Liver (tissue), 8 donors: ENCODE measurements at regions not wholly inside any gene's neighbourhood (a gene's known extent, or its start where the extent isn't known, plus 50 kb on each side); places are given as distances from the start of the nearest gene placed in this dataset.
"Not testable (repeated sequence)": the region's sequence is repeated elsewhere in the genome, so short reads cannot be mapped to it uniquely, and the experiment has no call there.

Source experiments
- DNase-seq: peaks from one replicate; pipeline ENCODE4 v3.0.0-alpha.2; 2017; ENCODE audit warnings: low spot score
- H3K27ac ChIP-seq, 2 donors: one replicate each; pipeline ENCODE4 v1.7.0; 2013; ENCODE audit warnings: inconsistent platforms in 2 of 2, low read length in 2 of 2, control low read depth in 1 of 2, low read depth in 1 of 2, mild to moderate bottlenecking in 1 of 2
- H3K27me3 ChIP-seq, 4 donors: one replicate each; pipeline versions ENCODE4 v1.6.1 to v1.7.0; 2013; ENCODE audit warnings: low read length in 3 of 4, inconsistent platforms in 1 of 4, mild to moderate bottlenecking in 1 of 4, moderate library complexity in 1 of 4; ENCODE audit not compliant: control insufficient read depth in 4 of 4, insufficient read depth in 4 of 4
- H3K36me3 ChIP-seq, 4 donors: one replicate each; pipeline versions ENCODE4 v1.6.1 to v1.7.0; 2013; ENCODE audit warnings: low read length in 3 of 4, mild to moderate bottlenecking in 3 of 4, low read depth in 1 of 4, moderate library complexity in 1 of 4; ENCODE audit not compliant: control insufficient read depth in 4 of 4, insufficient read depth in 3 of 4
- H3K4me1 ChIP-seq, 4 donors: one replicate each; pipeline versions ENCODE4 v1.6.1 to v1.7.0; 2013; ENCODE audit warnings: low read length in 3 of 4, mild to moderate bottlenecking in 3 of 4, moderate library complexity in 1 of 4; ENCODE audit not compliant: control insufficient read depth in 4 of 4, insufficient read depth in 4 of 4
- H3K4me3 ChIP-seq, 3 donors: one replicate each; pipeline versions ENCODE4 v1.6.1 to v1.7.0; 2013; ENCODE audit warnings: low read length in 3 of 3, control low read depth in 1 of 3, low read depth in 1 of 3, mild to moderate bottlenecking in 1 of 3
- H3K9ac ChIP-seq, 2 donors: one replicate each; pipeline ENCODE4 v1.7.0; 2013; ENCODE audit warnings: low read length in 2 of 2, mild to moderate bottlenecking in 2 of 2, moderate library complexity in 2 of 2, control low read depth in 1 of 2, low read depth in 1 of 2
- H3K9me3 ChIP-seq, 4 donors: one replicate each; pipeline versions ENCODE4 v1.6.1 to v1.7.0; 2013; ENCODE audit warnings: low read length in 3 of 4; ENCODE audit not compliant: control insufficient read depth in 4 of 4
- ATF3 ChIP-seq: IDR thresholded peaks from 2 replicates; pipeline ENCODE4 v1.6.1; 2016; ENCODE audit warnings: antibody characterized with exemption
- CTCF ChIP-seq: fragments of 150-350 bp; IDR thresholded peaks from 2 replicates; pipeline ENCODE4 v1.5.1; 2017; ENCODE audit warnings: improper control_type of control experiment, low read depth, low read length; ENCODE audit not compliant: missing input control
- EGR1 ChIP-seq, 2 donors: IDR thresholded peaks; 2 replicates each; pipeline ENCODE4 v1.6.1; 2016 to 2018; ENCODE audit warnings: antibody characterized with exemption in 2 of 2, low read depth in 2 of 2
- FOXA1 ChIP-seq: IDR thresholded peaks from 2 replicates; pipeline ENCODE4 v1.6.1; 2016; ENCODE audit warnings: antibody characterized with exemption
- FOXA2 ChIP-seq: IDR thresholded peaks from 2 replicates; pipeline ENCODE4 v1.6.1; 2016; ENCODE audit warnings: antibody characterized with exemption
- GABPA ChIP-seq, 2 donors: IDR thresholded peaks in 1 of 2; conservative IDR thresholded peaks in 1 of 2; 2 replicates each; pipeline ENCODE4 v1.6.1; 2016; ENCODE audit warnings: antibody characterized with exemption in 2 of 2, mild to moderate bottlenecking in 1 of 2, moderate library complexity in 1 of 2
- HNF4A ChIP-seq, 2 donors: conservative IDR thresholded peaks; 2 replicates each; pipeline ENCODE4 v1.6.1; 2016; ENCODE audit warnings: antibody characterized with exemption in 2 of 2, mild to moderate bottlenecking in 2 of 2
- HNF4G ChIP-seq: IDR thresholded peaks from 2 replicates; pipeline ENCODE4 v1.6.1; 2016; ENCODE audit warnings: antibody characterized with exemption
- JUND ChIP-seq, 2 donors: IDR thresholded peaks; 2 replicates each; pipeline ENCODE4 v1.6.1; 2016; ENCODE audit warnings: antibody characterized with exemption in 2 of 2
- MAX ChIP-seq: IDR thresholded peaks from 2 replicates; pipeline ENCODE4 v1.6.1; 2016; ENCODE audit warnings: antibody characterized with exemption
- NR2F2 ChIP-seq: IDR thresholded peaks from 2 replicates; pipeline ENCODE4 v1.6.1; 2016; ENCODE audit warnings: antibody characterized with exemption
- RAD21 ChIP-seq, 2 donors: IDR thresholded peaks; 2 replicates each; pipeline ENCODE4 v1.6.1; 2016; ENCODE audit warnings: antibody characterized with exemption in 2 of 2, mild to moderate bottlenecking in 2 of 2
- RXRA ChIP-seq, 2 donors: IDR thresholded peaks; 2 replicates each; pipeline ENCODE4 v1.6.1; 2017 to 2018; ENCODE audit warnings: antibody characterized with exemption in 2 of 2, mild to moderate bottlenecking in 1 of 2
- SP1 ChIP-seq: IDR thresholded peaks from 2 replicates; pipeline ENCODE4 v1.6.1; 2018; ENCODE audit warnings: antibody characterized with exemption, mild to moderate bottlenecking
- TAF1 ChIP-seq: conservative IDR thresholded peaks from 2 replicates; pipeline ENCODE4 v1.6.1; 2016; ENCODE audit warnings: antibody characterized with exemption, mild to moderate bottlenecking
- YY1 ChIP-seq: IDR thresholded peaks from 2 replicates; pipeline ENCODE4 v1.6.1; 2016; ENCODE audit warnings: antibody characterized with exemption, mild to moderate bottlenecking
- WGBS: extraction: QIAGEN DNeasy Blood & Tissue Kit; methylation state at CpG from one replicate; pipeline ENCODE4 v1.1.7; 2013; 5-methylcytosine and 5-hydroxymethylcytosine counted together
- TF ChIP-seq, protein P1 (sequence below): IDR thresholded peaks from 2 replicates; pipeline ENCODE4 v1.6.1; 2016; ENCODE audit warnings: antibody characterized with exemption, mild to moderate bottlenecking
- TF ChIP-seq, protein P2 (sequence below): IDR thresholded peaks from 2 replicates; pipeline ENCODE4 v1.6.1; 2016; ENCODE audit warnings: antibody characterized with exemption
- donor health status: healthy.
- donor health status: healthy.
- donor health status: healthy.
- donor health status: healthy.
- donor health status: healthy.

DNA sequence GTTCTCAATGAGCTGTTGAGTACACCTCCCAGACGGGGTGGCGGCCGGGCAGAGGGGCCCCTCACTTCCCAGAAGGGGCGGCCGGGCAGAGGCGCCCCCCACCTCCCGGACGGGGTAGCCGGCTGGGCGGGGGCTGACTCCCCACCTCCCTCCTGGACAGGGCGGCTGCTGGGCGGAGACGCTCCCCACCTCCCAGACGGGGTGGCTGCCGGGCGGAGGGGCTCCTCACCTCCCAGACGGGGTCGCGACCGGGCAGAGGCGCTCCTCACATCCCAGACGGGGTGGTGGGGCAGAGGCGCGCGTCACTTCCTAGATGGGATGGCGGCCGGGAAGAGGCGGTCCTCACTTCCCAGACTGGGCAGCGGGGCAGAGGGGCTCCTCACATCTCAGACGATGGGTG is 86.5 kb upstream of the STOX2 start:
- not testable (repeated sequence) for H3K9ac ChIP-seq, H3K27me3 ChIP-seq, H3K4me1 ChIP-seq, H3K36me3 ChIP-seq, H3K4me3 ChIP-seq, DNase-seq, H3K9me3 ChIP-seq, H3K27ac ChIP-seq
- 97% methylated on average over 30 of the region's 30 CpGs for WGBS

DNA sequence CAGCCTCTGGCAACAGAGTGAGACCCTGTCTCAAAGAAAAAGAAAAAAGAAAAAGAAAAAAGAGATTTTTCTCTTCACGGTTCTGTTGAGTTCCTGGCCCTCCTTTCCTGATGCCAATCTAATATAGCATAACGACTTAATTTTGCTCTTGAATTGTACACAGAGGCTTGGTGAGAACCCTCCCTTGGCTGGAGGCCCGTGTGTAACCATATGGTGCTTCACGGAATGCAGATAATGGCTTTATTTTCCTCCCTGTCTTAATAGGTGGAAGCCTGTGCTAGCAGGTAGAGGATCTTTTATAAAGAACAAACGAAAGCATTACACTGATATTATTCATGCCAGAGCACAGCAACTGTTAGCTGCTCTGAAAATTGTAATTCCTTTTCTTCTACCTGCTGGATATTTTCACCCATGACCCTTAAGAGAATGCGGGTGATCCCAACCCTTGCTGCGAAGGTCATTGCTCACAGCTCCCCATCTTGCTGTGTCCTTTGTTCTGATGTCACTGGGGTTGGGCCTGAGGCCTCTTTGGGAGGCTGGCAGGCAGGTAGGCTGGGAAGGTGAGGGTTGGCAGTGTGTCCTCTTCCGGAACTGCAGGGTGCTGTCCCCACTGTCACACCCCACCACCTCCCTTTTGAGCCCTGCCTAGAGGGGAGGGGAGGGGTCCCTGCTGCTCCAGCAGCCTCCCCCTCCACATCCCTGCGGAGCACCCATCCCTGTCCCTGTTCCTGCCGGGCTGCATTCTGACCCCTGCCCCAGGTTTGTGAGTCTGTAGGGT is 83.8 kb upstream of the STOX2 start:
- Histone ChIP-seq H3K4me1 (no peaks in the 10 kb centered on the region), H3K9ac (no peak overlapping the region), H3K36me3 (no peaks in the 10 kb centered on the region), H3K9me3 (no peaks in the 10 kb centered on the region), H3K27ac (no peak overlapping the region), H3K27me3 (no peaks in the 10 kb centered on the region), H3K4me3 (no peak overlapping the region)
- no peak for DNase-seq
- WGBS, result 81% methylated on average over 10 of the region's 10 CpGs
- no peak for TF ChIP-seq ATF3
- no peak for TF ChIP-seq FOXA1
- no peak for TF ChIP-seq JUND (IDR thresholded peaks at IDR 0.05)
- TF ChIP-seq GABPA (IDR thresholded peaks at IDR 0.05 in 1 of 2, conservative IDR thresholded peaks at IDR 0.05 in 1 of 2), result no peak
- TF ChIP-seq CTCF, result no peak
- no peak for TF ChIP-seq HNF4G
- TF ChIP-seq TAF1, result no peak
- TF ChIP-seq EGR1 (IDR thresholded peaks at IDR 0.05; ENCODE audit: low read depth in 2 of 2), result no peak
- no peak for TF ChIP-seq RXRA (IDR thresholded peaks at IDR 0.05)
- TF ChIP-seq, protein P1, sequence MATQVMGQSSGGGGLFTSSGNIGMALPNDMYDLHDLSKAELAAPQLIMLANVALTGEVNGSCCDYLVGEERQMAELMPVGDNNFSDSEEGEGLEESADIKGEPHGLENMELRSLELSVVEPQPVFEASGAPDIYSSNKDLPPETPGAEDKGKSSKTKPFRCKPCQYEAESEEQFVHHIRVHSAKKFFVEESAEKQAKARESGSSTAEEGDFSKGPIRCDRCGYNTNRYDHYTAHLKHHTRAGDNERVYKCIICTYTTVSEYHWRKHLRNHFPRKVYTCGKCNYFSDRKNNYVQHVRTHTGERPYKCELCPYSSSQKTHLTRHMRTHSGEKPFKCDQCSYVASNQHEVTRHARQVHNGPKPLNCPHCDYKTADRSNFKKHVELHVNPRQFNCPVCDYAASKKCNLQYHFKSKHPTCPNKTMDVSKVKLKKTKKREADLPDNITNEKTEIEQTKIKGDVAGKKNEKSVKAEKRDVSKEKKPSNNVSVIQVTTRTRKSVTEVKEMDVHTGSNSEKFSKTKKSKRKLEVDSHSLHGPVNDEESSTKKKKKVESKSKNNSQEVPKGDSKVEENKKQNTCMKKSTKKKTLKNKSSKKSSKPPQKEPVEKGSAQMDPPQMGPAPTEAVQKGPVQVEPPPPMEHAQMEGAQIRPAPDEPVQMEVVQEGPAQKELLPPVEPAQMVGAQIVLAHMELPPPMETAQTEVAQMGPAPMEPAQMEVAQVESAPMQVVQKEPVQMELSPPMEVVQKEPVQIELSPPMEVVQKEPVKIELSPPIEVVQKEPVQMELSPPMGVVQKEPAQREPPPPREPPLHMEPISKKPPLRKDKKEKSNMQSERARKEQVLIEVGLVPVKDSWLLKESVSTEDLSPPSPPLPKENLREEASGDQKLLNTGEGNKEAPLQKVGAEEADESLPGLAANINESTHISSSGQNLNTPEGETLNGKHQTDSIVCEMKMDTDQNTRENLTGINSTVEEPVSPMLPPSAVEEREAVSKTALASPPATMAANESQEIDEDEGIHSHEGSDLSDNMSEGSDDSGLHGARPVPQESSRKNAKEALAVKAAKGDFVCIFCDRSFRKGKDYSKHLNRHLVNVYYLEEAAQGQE, result no peak
- no peak for TF ChIP-seq FOXA2
- no peak for TF ChIP-seq NR2F2
- TF ChIP-seq, protein P2, sequence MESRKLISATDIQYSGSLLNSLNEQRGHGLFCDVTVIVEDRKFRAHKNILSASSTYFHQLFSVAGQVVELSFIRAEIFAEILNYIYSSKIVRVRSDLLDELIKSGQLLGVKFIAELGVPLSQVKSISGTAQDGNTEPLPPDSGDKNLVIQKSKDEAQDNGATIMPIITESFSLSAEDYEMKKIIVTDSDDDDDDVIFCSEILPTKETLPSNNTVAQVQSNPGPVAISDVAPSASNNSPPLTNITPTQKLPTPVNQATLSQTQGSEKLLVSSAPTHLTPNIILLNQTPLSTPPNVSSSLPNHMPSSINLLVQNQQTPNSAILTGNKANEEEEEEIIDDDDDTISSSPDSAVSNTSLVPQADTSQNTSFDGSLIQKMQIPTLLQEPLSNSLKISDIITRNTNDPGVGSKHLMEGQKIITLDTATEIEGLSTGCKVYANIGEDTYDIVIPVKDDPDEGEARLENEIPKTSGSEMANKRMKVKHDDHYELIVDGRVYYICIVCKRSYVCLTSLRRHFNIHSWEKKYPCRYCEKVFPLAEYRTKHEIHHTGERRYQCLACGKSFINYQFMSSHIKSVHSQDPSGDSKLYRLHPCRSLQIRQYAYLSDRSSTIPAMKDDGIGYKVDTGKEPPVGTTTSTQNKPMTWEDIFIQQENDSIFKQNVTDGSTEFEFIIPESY, result no peak
- no peak for TF ChIP-seq HNF4A (conservative IDR thresholded peaks at IDR 0.05)
- no peak for TF ChIP-seq MAX
- no peak for TF ChIP-seq SP1
- TF ChIP-seq RAD21 (IDR thresholded peaks at IDR 0.05), result no peak
- TF ChIP-seq YY1, result no peak
